Suppressor macrophage treated with lipopolysaccharide for 4 hours (primary cell): ENCODE measurements at regions not wholly inside any gene's neighbourhood (a gene's known extent, or its start where the extent isn't known, plus 50 kb on each side); places are given as distances from the start of the nearest gene placed in this dataset.

Experiments
- DNase-seq: peaks from one replicate; pipeline ENCODE4 v3.0.0-alpha.2; 2020

DNA sequence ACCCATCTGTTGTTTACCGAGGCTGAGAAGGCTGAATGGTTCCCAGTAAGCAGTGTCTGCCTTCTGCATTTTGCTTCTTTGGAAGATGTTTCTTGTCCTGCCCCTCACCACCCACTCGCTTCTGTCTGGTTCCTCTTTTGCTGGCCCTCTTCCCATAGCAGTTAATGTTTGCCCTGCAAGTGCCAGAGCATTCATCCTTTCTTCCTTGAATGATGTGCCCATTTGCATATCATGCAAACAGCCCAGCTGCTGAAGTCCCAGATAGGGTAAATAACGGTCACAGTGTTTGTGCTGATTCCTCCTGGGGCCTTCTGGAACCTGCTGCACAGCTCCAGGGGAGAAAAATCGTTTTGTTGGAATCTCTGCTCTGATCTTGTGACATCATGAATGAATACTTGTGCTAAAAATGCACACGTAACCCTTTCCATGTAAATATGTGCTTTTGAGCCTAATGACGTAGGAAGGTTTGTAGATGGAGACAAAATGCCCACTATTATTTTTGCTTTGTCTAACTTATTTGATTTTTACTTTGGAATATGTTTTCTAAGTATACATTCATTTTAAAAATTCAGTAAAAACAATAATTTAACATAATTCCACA is 381.0 kb downstream of the SOX2 start:
- DNase-seq: peak; percentile 11

- no peak for DNase-seq
These were observed 382.6 kb downstream of the SOX2 start for GRCh38 chr3:182094321-182094720.

GRCh38 chr3:182104881-182105280 is 393.2 kb downstream of the SOX2 start:
- no peak for DNase-seq

DNA sequence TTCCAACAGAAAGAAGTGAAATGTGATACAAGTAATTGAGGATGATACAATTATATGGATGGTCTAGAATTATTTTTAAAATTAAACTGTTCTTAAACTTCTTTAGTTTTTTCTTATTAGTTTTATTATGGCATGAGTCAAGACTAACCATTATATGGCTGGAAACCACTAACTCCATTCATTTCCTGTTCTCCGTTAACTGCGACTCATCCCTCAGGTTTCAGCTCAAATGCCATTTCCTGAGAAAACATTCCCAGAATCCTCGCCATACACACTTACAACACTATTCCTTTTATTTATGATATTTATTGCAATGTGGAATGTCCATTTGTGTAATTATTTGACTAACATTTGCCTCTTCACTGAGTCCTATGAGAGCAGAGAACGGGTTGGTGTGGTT is 394.1 kb downstream of the SOX2 start:
- no peak for DNase-seq

GRCh38 chr3:182108371-182108770 is 396.6 kb downstream of the SOX2 start:
- DNase-seq: no peak

DNA sequence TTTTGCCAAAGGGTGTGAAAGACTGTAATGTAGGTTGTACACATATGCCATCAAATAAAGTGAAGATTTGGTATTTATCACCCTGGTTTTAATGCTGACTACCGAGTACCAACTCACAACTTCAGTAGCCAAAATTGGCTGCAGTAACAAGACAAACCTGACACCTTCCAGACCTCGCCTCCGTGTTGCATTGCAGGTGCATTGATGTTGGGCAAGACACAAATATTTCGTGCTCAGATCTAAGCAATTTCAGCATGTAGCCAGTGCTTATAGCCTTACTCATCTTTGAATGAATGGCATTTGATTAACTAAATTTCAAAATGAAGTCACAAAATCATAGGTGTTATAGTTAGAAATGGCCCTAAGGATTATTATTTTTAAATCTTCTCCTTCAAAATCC is 400.2 kb downstream of the SOX2 start:
- no peak for DNase-seq

GRCh38 chr3:182115328-182116015 is 403.7 kb downstream of the SOX2 start:
- DNase-seq: no peak

DNA sequence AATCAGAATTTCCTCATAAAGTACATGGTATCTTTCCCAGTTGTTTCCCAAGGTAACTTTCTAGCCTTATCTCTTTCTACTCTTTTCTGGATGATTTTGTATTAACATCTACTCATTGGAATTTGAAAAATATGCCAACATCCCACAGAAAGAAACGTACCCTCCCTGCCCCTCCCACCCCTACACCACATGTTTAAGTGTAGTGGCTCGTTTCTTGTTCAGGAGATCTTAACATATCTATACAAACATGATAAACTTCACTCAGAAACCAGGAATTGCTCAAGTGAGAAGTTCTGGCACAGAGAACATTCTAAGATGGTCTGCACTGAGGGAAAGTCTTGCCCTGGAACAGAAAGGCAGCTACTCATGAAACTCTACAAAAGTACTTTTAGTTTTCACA is 404.7 kb downstream of the SOX2 start:
- no peak for DNase-seq

- DNase-seq: no peak
These were observed 405.4 kb downstream of the SOX2 start for GRCh38 chr3:182117131-182117530.

DNA sequence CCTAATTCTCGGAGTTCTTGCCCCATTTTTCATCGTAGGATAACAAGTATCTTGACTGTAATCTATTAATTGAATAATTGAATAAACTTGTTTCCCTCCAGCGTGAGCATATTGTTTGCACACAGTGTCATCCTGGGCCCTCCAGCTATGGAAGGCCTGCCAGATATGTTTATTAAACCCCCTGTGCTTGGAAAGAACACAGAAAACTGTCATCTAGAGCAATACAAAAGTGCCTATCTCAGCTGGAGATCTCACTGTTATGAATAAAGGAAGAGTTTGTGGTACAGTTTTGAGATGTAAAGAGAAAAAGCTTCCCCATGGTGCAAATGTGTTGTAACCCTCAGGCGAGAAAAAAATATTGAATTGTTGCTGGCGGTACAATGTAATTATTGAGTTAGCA is 405.9 kb downstream of the SOX2 start:
- no peak for DNase-seq

- DNase-seq: no peak
These were observed 406.3 kb downstream of the SOX2 start for GRCh38 chr3:182118066-182118465.

- no peak for DNase-seq
These were observed 409.7 kb downstream of the SOX2 start for GRCh38 chr3:182121401-182121800.

DNA sequence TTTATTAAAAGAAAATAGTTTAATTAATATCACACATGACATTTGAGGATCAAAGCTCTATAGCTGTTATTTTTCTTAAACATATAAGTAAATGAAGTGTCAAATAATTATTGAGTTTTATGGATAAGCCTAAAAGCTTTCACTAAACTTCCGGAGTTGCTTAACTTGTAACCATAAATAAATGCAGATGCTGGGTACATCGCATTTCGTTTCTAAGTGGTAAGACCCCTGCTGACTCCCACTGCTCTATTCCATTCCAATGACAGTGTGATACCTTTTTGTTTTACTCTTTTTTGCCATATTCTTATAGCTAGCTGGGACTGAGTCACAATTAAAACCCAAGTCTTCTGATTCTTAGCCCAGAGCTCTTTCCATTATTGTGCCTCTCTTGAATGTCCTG is 411.1 kb downstream of the SOX2 start:
- no peak for DNase-seq

- DNase-seq: no peak
These were observed 412.5 kb downstream of the SOX2 start for GRCh38 chr3:182124187-182124586.

GRCh38 chr3:182124716-182125115 is 413.0 kb downstream of the SOX2 start:
- no peak for DNase-seq

DNA sequence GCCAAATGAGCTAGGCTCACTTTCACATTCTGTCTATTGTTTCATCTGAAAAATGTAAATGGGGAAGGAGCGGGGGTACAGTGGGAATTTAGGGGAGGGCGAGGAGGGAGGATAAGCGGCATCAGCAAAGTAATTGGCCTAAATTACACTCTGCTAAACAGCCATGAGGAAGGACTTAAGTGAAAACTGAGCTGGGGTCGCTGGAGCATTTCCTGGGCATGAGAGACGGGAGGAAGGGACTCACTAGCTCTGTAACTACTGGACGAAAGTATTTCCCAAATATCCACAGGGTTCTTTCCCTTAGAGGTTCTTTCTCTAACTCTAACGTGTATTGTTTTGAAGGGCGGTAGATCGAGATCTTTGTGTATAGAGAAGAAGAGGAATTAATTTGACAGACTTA is 418.0 kb downstream of the SOX2 start:
- DNase-seq: no peak

DNA sequence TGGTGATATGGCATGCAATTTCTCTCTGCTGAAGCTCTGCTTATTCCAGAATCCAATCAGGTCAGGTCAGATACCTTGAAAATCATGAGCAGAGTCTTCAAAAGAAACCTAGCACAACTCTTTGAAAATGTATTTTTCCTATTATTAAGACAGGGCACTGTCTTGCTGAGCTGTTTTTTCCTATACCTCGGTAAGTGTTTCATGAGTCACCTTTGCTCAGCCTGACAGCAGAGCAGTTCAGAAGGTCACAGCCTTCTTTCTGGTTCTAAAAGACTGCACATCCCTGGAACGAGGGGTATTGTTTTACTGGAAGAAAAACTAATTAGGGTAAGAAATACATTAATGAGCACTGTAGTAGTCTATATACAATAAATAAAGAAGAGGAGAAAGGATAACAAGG is 422.0 kb downstream of the SOX2 start:
- DNase-seq: no peak

- no peak for DNase-seq
These were observed 423.3 kb downstream of the SOX2 start for GRCh38 chr3:182135056-182135455.

GRCh38 chr3:182136008-182136910 is 424.5 kb downstream of the SOX2 start:
- DNase-seq: no peak

- no peak for DNase-seq
These were observed 426.7 kb downstream of the SOX2 start for GRCh38 chr3:182138393-182138792.

DNA sequence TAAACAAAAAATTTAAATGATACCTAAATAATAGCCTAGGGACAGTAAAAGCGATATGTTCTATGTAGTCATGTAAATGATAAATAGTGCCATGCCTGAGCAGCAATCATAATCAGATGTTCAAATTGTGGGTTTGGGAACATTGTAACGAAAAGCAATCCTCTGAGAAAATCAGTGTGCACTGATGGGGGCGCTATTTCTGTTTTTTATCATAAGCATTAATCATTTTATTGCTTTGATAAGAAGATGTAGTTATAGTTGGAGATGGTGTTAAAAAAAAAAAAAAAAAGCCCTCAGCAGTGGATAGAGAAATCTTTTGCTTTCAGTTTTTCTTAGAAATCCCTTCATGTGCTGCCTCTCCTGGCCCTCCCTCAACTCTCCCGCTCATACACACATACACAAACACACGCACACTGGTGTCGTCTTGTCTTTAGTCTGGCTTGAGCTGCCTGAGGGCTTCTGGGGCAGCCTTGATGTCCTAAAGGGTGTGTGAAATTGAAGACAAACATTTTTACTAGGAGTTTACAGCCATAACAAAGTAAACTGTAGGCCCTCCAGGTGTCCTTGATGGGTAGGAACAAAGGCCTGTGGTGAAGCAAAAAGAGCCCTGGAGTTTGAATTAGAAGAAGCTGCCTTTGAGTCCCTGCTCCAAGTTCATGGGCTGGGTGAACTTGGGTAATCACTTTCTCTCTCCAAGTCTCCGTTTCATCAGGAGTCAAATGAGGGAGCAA is 428.1 kb downstream of the SOX2 start:
- no peak for DNase-seq

DNA sequence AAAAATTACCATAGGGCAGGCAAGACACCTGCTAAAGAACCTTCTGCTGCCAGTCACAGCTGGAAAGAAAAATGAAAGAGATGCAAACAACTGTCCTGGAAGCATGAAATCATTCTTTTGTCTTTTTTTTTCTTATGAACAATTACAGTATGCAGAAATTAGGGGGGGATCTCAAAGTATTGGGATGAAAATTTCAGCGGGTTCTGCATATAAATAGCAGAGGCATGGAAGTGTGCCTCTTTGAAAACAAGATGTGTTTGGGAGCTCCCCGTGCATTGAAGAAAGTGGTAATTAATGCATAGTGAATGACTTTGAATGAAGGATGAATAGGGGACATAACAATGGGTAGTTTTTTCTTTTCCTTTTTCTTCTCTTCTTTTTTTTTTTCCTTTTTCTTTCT is 431.2 kb downstream of the SOX2 start:
- DNase-seq: no peak

DNA sequence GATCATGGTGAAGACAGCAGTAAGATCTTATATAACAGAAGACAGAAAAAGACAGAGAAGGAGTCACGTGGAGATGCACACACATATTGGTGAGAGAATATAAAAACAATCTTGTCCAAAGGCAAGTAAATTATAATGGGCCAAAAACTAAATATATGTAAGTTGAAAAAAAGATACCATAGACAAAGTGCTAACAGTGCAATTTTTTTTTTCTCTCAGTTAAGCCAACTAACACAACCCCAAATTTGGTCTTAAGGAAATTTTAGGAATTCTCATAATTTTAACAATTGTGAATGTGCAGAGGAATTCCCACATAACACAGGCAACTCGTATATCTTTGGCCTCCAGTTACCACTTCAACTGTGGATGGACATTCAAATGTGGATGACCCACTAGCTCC is 432.2 kb downstream of the SOX2 start:
- no peak for DNase-seq
